MM.1S (cell line): ENCODE measurements at regions not wholly inside any gene's neighbourhood (a gene's known extent, or its start where the extent isn't known, plus 50 kb on each side); places are given as distances from the start of the nearest gene placed in this dataset.
"Not testable (repeated sequence)": the region's sequence is repeated elsewhere in the genome, so short reads cannot be mapped to it uniquely, and the experiment has no call there.

Experiments
- DNase-seq: peaks from one replicate; pipeline ENCODE4 v3.0.0-alpha.2; 2015
- H2AFZ ChIP-seq: fragments of 300-600 bp; sonication (generic); 2 replicates; pipeline ENCODE4 v1.6.0; 2016; ENCODE audit warnings: antibody characterized with exemption, low read length
- H3F3A ChIP-seq: fragments of 300-600 bp; sonication (generic); 2 replicates; pipeline ENCODE4 v1.6.1; 2016; ENCODE audit warnings: mild to moderate bottlenecking, antibody characterized with exemption, low read length, moderate library complexity, mixed read lengths; ENCODE audit not compliant: insufficient read depth
- H3K27ac ChIP-seq: fragments of 300-600 bp; sonication (generic); 2 replicates; pipeline ENCODE4 v1.5.1; 2016; ENCODE audit warnings: mild to moderate bottlenecking, low read length
- H3K27me3 ChIP-seq: fragments of 300-600 bp; sonication (generic); replicated peaks from 2 replicates; pipeline ENCODE4 v1.6.0; 2016; ENCODE audit warnings: low read length; ENCODE audit not compliant: insufficient read depth
- H3K36me3 ChIP-seq: fragments of 300-600 bp; sonication (generic); replicated peaks from 2 replicates; pipeline ENCODE4 v1.6.1; 2016; ENCODE audit warnings: mild to moderate bottlenecking, low read length, mixed read lengths; ENCODE audit not compliant: insufficient read depth
- H3K4me1 ChIP-seq: fragments of 300-600 bp; sonication (generic); 2 replicates; pipeline ENCODE4 v1.6.1; 2016; ENCODE audit warnings: low read length, mixed read lengths
- H3K4me2 ChIP-seq: fragments of 300-600 bp; sonication (generic); 2 replicates; pipeline ENCODE4 v1.6.0; 2016; ENCODE audit warnings: low read depth, low read length
- H3K4me3 ChIP-seq: fragments of 300-600 bp; sonication (generic); 2 replicates; pipeline ENCODE4 v1.5.1; 2016; ENCODE audit warnings: low read length, mixed read lengths
- H3K79me2 ChIP-seq: fragments of 300-600 bp; sonication (generic); 2 replicates; pipeline ENCODE4 v1.6.1; 2016; ENCODE audit warnings: mixed run types, low read length, mixed read lengths
- H3K9ac ChIP-seq: fragments of 300-600 bp; sonication (generic); 2 replicates; pipeline ENCODE4 v1.6.1; 2016; ENCODE audit warnings: low read length, mixed read lengths
- H3K9me2 ChIP-seq: fragments of 300-600 bp; sonication (generic); replicated peaks from 2 replicates; pipeline ENCODE4 v1.6.1; 2016; ENCODE audit warnings: mild to moderate bottlenecking, low read length, mixed read lengths; ENCODE audit not compliant: insufficient read depth
- H3K9me3 ChIP-seq: fragments of 300-600 bp; sonication (generic); replicated peaks from 2 replicates; pipeline ENCODE4 v1.6.1; 2016; ENCODE audit warnings: mild to moderate bottlenecking, low read length, mixed read lengths; ENCODE audit not compliant: insufficient read depth
- H4K20me1 ChIP-seq: fragments of 300-600 bp; sonication (generic); 2 replicates; pipeline ENCODE4 v1.6.1; 2016; ENCODE audit warnings: mild to moderate bottlenecking, low read length, moderate library complexity, mixed read lengths; ENCODE audit not compliant: insufficient read depth

DNA sequence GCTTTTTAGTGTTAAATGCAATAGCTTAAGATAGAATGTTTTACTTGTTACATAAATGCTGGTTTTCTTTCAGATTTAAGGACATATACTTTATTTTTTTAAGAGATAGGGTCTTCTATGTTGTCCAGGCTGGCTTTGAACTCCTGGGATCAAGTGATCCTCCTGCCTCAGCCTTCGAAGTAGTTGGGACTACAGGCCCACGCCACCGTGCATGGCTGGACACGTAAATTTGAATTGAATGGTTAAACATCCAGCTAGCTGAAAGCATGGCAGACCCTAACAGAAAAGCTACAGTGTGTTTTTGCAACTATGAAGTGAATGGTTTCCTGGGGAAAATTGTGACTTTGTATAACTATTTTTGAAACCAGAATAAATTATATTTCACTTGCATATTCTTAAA, 2888.6 kb downstream of the RPIA start:
- H3K4me1 ChIP-seq, H3K9ac ChIP-seq, DNase-seq, H3K4me2 ChIP-seq, H3K4me3 ChIP-seq, H3K27ac ChIP-seq, H3K9me2 ChIP-seq, H4K20me1 ChIP-seq, H3K27me3 ChIP-seq, H2AFZ ChIP-seq, H3K36me3 ChIP-seq, H3K79me2 ChIP-seq, H3K9me3 ChIP-seq, H3F3A ChIP-seq: not testable (repeated sequence)

DNA sequence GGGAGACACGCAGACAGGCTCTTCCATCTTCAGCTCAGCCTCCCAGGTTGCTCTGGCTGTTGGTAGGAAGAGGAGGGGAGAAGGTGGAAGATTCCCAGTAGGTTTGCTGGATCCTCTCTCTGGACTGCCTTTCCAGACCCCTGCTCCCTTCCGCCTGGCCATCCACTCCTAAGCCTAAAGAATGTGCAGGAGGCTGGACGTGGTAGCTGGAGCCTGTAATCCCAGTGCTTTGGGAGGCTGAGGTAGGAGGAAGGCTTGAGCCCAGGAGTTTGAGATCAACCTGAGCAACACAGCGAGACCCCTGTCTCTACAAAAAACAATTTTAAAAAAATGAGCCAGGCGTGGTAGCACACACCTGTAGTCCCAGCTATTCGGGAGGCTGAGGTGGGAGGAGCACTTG, 2895.6 kb downstream of the RPIA start:
- not testable (repeated sequence) for H3K27ac ChIP-seq, DNase-seq, H3K36me3 ChIP-seq

DNA sequence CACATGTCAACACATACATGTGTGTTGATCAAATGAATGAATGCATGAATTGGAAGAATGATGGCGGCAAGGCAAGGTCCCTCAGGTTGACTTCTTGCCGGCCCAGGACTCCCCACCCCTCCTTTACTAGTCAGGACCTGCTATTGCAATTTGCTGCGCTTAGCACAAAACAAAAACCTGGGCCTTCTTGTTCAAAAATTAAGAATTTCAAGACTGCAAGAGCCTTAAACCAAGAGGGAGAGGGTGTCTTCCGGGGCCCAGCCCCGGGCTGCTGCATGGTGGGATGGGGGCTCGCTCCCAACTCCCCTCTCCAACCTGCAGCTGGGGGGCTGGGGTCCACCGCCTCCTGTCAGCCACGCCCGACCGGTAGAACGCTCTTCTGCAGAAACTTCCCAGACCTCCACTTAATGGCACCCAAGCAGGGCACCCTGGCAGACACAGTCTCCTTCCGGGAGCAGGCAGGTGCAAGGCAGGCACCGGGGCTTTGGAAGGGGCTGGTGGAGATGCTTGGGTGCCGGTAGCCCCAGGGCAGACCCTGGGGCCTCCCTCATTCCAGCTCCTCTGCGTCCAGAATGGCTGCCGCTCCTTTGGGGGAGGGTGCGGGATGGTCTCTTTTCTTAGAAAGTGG, 2896.5 kb downstream of the RPIA start:
- not testable (repeated sequence) for H3K4me3 ChIP-seq, H3F3A ChIP-seq, H3K9ac ChIP-seq, H3K9me3 ChIP-seq, H3K4me2 ChIP-seq, H3K36me3 ChIP-seq, H3K79me2 ChIP-seq, H4K20me1 ChIP-seq, DNase-seq, H3K27ac ChIP-seq, H3K27me3 ChIP-seq, H2AFZ ChIP-seq, H3K9me2 ChIP-seq, H3K4me1 ChIP-seq

More for the DNA sequence above, 2895.6 kb downstream of the RPIA start:
- not testable (repeated sequence) for H3K4me1 ChIP-seq, H3K9me3 ChIP-seq, H2AFZ ChIP-seq, H3K79me2 ChIP-seq, H3K4me3 ChIP-seq, H3K9ac ChIP-seq, H3F3A ChIP-seq, H3K4me2 ChIP-seq, H3K27me3 ChIP-seq, H4K20me1 ChIP-seq, H3K9me2 ChIP-seq

DNA sequence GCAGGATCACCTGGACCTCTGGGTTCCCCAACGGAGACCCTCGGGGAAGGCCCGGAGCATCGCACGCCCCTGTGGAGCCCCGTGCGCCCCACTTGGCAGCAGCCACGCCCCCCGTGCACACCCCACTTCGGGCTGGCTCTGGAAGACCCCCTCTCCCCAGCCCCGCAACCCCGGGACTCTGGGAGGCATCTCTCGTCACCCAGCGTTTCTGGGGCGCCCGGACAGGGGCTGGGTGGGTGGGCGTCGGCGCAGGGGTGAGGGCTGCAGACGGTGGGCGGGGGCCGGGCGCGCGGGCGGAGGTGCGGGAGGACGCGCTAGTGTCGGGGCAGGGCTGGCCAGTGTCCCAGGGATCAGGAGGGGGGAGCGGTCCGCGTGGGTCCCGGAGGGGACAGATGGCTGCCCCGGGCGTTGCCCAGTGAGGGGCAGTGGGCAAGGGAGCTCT, 2897.3 kb downstream of the RPIA start:
- not testable (repeated sequence) for H3K4me2 ChIP-seq, H3K9me3 ChIP-seq, H3K9ac ChIP-seq, H3F3A ChIP-seq, H3K27ac ChIP-seq, H4K20me1 ChIP-seq, DNase-seq, H3K4me3 ChIP-seq, H3K79me2 ChIP-seq, H3K4me1 ChIP-seq, H2AFZ ChIP-seq, H3K36me3 ChIP-seq, H3K9me2 ChIP-seq, H3K27me3 ChIP-seq

DNA sequence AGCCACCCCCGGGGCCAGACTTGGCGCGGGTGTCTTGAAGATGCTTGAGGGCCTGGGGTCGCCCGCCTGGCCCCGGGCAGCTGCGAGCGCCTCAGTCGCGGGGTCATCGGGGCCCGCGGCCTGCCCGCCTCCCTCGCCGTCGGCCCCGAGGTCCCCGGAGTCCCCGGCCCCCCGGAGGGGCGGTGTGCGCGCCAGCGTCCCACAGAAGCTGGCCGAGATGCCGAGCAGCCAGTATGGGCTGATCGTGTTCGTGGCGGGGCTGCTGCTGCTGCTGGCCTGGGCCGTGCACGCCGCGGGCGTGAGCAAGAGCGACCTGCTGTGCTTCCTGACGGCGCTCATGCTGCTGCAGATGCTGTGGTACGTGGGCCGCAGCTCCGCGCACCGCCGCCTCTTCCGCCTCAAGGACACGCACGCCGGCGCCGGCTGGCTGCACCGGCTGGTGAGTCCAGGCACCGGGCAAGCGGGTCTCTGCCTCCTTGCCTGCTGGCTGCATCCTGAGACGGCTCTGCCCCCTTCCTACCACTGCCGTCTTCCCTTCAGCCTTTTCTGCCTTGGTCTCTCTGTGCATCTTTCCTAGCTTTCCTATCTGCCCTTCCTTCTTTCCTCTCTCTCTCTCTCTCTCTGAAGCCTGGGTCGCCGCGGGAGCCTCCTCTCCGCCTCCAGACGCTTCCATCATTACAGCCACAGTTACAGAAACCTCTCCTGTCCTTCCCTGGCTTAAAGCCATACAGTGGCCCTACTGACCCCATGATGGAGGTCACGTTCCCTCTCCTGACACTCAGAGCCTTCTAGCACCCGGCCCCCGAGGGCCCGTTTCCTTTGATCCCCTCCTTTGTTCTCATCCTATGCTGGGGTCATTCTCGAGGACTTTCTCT, 2898.2 kb downstream of the RPIA start:
- not testable (repeated sequence) for H3K79me2 ChIP-seq, DNase-seq, H3K4me1 ChIP-seq, H3K36me3 ChIP-seq, H3K4me3 ChIP-seq, H2AFZ ChIP-seq, H3K9ac ChIP-seq, H3K9me2 ChIP-seq, H3K4me2 ChIP-seq, H3K9me3 ChIP-seq, H3K27ac ChIP-seq, H4K20me1 ChIP-seq, H3K27me3 ChIP-seq, H3F3A ChIP-seq

DNA sequence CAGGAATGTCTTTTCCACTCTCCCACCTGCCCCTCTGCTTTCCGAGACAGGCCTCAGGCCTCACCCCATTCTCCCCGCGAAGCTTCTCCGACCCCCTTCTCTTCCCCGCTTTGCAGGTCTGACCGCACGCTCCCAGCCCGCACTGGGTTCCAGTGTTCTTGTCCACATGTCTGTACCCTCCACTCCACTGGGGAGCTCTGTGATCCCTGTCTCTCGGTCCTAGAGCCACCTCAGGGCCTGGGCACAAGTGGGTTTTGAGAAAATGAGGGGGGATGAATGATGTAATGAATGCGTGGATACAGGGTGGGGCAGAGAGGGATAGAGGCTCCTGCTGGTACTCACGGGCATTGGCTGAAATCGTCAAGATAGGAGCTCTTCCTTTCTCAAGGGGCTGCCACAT, 2898.9 kb downstream of the RPIA start:
- H4K20me1 ChIP-seq, H3K4me1 ChIP-seq, H3F3A ChIP-seq, H3K27me3 ChIP-seq, H3K9ac ChIP-seq, DNase-seq, H3K4me2 ChIP-seq, H3K9me3 ChIP-seq, H3K36me3 ChIP-seq, H3K27ac ChIP-seq, H3K4me3 ChIP-seq, H2AFZ ChIP-seq, H3K79me2 ChIP-seq, H3K9me2 ChIP-seq: not testable (repeated sequence)

DNA sequence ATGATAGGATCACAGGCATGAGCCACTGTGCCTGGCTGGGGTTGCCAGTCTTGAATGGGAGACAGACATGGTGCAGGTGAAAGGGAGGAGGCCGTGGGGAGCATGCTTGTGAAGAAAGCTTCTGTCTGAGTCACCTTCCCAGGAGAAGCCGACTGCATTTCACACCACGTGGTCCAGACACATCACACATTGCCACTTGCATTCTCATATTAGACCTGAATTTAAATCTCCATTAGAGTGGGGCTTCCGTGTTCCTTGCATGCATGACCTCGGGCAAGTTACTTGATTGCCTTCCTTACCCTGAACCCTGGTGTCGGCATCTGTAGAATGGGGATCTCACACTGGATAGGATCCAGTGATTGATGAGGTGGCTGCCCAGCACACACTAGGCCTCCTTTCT, 2899.6 kb downstream of the RPIA start:
- H3K9ac ChIP-seq, H3K27ac ChIP-seq, H3K79me2 ChIP-seq, H3K36me3 ChIP-seq, H3F3A ChIP-seq, H4K20me1 ChIP-seq, H3K4me1 ChIP-seq, H3K27me3 ChIP-seq, H3K9me2 ChIP-seq, H3K4me3 ChIP-seq, H2AFZ ChIP-seq, H3K4me2 ChIP-seq, DNase-seq, H3K9me3 ChIP-seq: not testable (repeated sequence)

DNA sequence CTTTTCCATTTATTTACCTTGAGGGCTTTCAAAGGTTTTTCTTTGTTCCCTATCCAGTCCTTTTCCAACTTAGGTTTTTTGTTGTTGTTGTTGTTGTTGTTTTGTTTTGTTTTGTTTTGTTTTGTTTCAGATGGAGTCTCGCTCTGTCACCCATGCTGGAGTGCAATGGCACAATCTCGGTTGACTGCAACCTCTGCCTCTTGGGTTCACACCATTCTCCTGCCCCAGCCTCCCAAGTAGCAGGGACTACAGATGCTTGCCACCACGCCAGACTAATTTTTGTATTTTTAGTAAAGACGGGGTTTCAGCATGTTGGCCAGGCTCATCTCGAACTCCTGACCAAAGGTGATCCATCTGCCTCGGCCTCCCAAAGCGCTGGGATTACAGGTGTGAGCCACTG, 2906.0 kb downstream of the RPIA start:
- not testable (repeated sequence) for H3K9me3 ChIP-seq, H3K36me3 ChIP-seq

More for the DNA sequence above, 2906.0 kb downstream of the RPIA start:
- H3K4me1 ChIP-seq, H4K20me1 ChIP-seq, H3K27me3 ChIP-seq, H3K79me2 ChIP-seq, H3F3A ChIP-seq, DNase-seq, H3K27ac ChIP-seq, H3K9me2 ChIP-seq, H3K4me3 ChIP-seq, H2AFZ ChIP-seq, H3K4me2 ChIP-seq, H3K9ac ChIP-seq: not testable (repeated sequence)
